KOPT-K1 (cell line): ENCODE measurements at regions not wholly inside any gene's neighbourhood (a gene's known extent, or its start where the extent isn't known, plus 50 kb on each side); places are given as distances from the start of the nearest gene placed in this dataset.
A peak's percentile ranks its signal among the peaks of the same experiment; 100 is the strongest.
"Not testable (repeated sequence)": the region's sequence is repeated elsewhere in the genome, so short reads cannot be mapped to it uniquely, and the experiment has no call there.

Experiments used
- H3K27ac ChIP-seq: fragments of 200-600 bp; sonication (generic); 2 replicates; pipeline ENCODE4 v1.5.1; 2016; ENCODE audit warnings: antibody characterized with exemption, mild to moderate bottlenecking, low read depth, low read length; ENCODE audit not compliant: poor library complexity, severe bottlenecking
- H3K36me3 ChIP-seq: fragments of 200-600 bp; sonication (generic); 2 replicates; pipeline ENCODE4 v1.5.1; 2017; ENCODE audit warnings: antibody characterized with exemption, mild to moderate bottlenecking, low read length, moderate library complexity; ENCODE audit not compliant: insufficient read depth
- H3K9me3 ChIP-seq: fragments of 200-600 bp; sonication (generic); 2 replicates; pipeline ENCODE4 v1.5.1; 2017; ENCODE audit warnings: antibody characterized with exemption, low read length, mild to moderate bottlenecking; ENCODE audit not compliant: insufficient read depth, poor library complexity, severe bottlenecking

DNA sequence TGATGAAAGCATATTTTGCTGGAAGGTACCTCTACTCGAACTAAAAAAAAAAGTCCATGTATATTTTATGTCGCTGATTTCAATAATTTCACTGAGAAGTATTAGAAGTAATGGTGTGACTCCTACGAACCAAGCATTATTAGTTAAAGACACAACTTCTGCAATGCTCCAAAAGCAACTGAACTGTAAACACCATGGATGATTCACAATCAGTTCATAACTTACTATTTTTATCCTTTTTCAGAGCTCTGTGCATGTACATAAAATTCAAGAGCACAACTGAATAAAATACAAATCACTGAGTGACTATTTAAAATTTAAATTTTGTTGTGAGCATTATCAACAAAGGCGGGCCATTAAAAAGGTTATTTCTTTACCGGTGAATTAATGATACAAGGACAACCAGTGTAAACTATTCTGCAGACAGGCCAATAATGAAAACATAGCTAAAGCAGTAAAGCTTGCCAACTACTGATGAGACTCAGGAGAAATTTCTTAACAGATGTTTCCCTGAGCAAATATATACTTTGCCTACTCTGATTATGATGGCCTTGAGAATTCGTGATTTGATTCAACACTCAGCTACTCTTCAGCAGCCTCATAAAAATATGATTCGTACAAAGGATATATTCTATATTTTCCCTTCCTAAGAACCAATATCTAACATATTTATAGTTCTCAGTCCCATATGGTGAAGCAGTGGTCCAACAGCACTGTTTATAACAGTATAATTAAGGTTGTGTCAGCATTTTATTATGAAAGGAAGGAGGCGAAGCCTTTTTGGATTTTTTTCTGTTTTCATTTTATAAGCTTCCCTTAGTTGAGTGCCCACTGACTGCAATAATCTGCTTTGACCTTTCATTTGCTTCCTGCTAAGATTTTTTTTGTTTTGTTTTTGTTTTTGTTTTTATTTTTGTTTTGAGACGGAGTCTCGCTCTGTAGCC, 62.8 kb upstream of the NEIL3 start:
- Histone ChIP-seq H3K9me3 (no peaks in the 10 kb centered on the region), H3K27ac (no peak overlapping the region)

DNA sequence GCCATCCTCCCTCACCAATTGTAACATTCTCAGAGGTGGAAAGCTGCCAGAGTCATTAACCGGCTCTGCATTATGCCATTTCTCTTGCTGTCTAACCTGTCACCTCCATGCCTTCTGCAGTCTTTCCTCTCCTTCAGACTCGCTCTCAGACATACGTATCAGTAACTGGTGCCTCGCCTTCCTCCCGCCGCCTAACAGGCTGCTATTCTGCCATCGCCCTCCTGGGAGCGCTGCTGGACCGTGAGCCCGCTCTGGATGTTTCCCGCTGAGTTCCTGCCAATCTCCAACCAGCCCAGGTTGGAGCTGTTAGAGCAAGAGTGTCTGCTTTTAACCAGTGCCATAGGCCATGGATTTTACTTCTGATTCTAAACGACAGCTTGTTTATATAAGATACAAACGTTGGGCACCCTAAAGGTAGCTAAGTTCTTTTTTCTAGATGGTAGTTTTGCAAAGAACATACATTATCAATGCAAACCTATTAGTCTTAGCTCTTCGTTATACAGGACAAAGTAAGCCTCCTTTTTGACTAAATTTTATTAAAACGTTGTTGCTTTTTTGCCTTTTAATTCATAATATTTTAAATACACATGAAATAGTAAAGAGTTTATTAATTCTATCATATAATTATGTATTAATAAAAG, 59.5 kb upstream of the NEIL3 start:
- Histone ChIP-seq H3K9me3 (no peaks in the 10 kb centered on the region), H3K36me3 (no peaks in the 10 kb centered on the region), H3K27ac (peak overlapping the region; percentile 62)

More for the DNA sequence above, 62.8 kb upstream of the NEIL3 start:
- no peaks in the 10 kb centered on the region for H3K36me3 ChIP-seq

DNA sequence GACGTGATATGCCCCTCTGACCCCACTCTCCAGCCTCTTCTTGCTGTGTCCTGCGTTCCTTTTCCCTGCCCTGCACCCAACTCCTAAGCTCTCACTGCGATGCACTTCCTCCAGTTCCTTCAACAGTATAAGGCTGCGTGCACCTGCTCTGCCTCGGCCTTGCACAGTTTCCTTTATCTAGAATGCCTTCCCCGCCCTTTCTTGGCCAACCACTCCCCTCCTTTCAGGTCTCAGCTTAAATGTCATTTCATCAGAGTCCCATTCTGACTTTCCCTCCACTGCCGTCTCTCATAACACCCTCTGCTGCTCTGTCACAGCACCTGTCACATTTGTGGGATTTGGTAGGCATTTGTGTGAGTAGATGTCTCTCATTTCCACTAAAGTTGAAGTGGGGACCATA, 58.4 kb upstream of the NEIL3 start:
- peak overlapping the region; percentile 62 for H3K27ac ChIP-seq

DNA sequence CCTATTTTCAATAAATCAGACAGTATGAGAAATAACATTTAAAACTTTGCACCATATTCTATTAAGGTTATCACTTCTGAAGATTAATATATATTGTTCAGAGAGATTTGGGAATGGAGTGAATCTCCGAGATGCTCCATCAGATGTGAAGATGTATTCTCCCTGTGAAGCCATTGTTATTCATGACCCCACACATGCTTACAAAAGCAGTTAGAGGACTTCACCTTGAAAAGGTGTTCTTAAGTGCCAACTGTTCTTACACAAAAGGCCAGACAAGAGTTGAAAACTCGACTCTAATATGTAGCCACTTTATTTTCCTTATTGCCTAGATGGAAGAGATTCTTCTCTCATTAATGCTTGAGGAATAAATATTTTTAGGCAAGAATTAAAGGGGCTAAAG, 54.3 kb upstream of the NEIL3 start:
- H3K36me3 ChIP-seq = no peaks in the 10 kb centered on the region
- no peaks in the 10 kb centered on the region for H3K9me3 ChIP-seq
- no peak overlapping the region for H3K27ac ChIP-seq

More for the DNA sequence above, 58.4 kb upstream of the NEIL3 start:
- Histone ChIP-seq H3K36me3 (no peaks in the 10 kb centered on the region), H3K9me3 (no peaks in the 10 kb centered on the region)

DNA sequence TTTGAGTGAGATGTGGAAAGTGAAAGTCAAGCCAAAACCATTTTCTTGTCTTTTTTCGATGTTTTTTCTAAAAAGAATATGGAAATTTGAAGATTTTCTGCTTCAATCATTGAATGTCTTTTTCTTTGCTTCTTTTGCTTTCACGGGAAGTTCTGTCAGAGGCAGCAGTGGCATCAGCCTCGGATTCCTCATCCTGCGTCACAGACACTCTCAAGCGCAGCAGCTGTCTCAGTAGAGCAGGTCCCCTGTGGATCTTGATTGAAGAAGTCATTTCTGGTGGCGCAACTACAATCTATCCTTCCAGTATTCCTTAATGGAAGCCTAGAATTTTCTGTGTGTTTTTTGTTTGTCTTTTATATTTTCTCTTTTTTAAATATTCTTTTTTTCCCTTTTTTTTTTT, 52.7 kb upstream of the NEIL3 start:
- H3K9me3 ChIP-seq = no peaks in the 10 kb centered on the region
- H3K36me3 ChIP-seq = no peaks in the 10 kb centered on the region
- H3K27ac ChIP-seq = peak overlapping the region; percentile 50

DNA sequence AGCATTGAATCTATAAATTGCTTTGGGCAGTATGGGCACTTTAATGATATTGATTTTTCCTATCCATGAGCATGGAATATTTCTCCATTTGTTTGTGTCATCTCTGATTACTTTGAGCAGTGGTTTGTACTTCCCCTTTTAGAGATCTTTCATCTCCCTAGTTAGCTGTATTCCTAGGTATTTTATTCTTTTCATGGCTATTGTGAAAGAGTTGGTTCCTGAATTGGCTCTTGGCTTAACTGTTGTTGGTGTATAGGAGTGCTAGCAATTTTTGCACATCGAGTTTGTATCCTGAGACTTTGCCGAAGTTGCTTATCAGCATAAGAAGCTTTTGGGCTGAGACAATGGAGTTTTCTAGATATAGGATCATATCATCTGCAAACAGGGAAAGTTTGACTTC, 50.2 kb upstream of the NEIL3 start:
- H3K27ac ChIP-seq, H3K36me3 ChIP-seq, H3K9me3 ChIP-seq: not testable (repeated sequence)
